Caco-2 (cell line): ENCODE measurements at regions not wholly inside any gene's neighbourhood (a gene's known extent, or its start where the extent isn't known, plus 50 kb on each side); places are given as distances from the start of the nearest gene placed in this dataset.
"Not testable (repeated sequence)": the region's sequence is repeated elsewhere in the genome, so short reads cannot be mapped to it uniquely, and the experiment has no call there.

Experiments
- BruUV-seq: library from RNA; stranded (reverse); fragments of 400-500 nt; replicated peaks from 2 replicates; lab custom pipeline; 2021; lab: Mats Ljungman, UMichigan
- CTCF ChIA-PET: fragments of 300-600 bp; sonication (Branson Sonifier 250); formaldehyde crosslinking; loops from one replicate; lab custom pipeline; 2022; ENCODE audit warnings: antibody characterized with exemption; lab: Charles Lee
- POLR2A ChIA-PET: fragments of 300-600 bp; sonication (Branson Sonifier 250); formaldehyde crosslinking; loops from one replicate; lab custom pipeline; 2022; ENCODE audit warnings: antibody characterized with exemption; lab: Charles Lee
- DNase-seq, 2 experiments: peaks; one replicate each; pipeline versions ENCODE4 v3.0.0 to v3.0.0-alpha.2; 2020 to 2022
- H3K27me3 ChIP-seq: replicated peaks from 2 replicates; pipeline ENCODE4 v1.6.0; 2011; ENCODE audit warnings: low read length; ENCODE audit not compliant: control insufficient read depth, insufficient read depth
- H3K36me3 ChIP-seq: 2 replicates; pipeline ENCODE4 v1.5.1; 2011; ENCODE audit warnings: low read length; ENCODE audit not compliant: control insufficient read depth, insufficient read depth
- H3K4me1 ChIP-seq: fragments of 250-450 bp; sonication (Bioruptor Pico); 2 replicates; pipeline ENCODE4 v1.5.1; 2020; ENCODE audit warnings: mild to moderate bottlenecking
- H3K4me3 ChIP-seq: 2 replicates; pipeline ENCODE4 v1.5.1; 2011; ENCODE audit warnings: low read depth, mild to moderate bottlenecking, control low read depth, low read length
- H3K9me3 ChIP-seq: fragments of 250-450 bp; sonication (Bioruptor Pico); 2 replicates; pipeline ENCODE4 v1.5.1; 2020; ENCODE audit warnings: mild to moderate bottlenecking, moderate library complexity
- H3K27ac Mint-ChIP-seq: one replicate; pipeline ENCODE4 v1.8.0; 2022; ENCODE audit warnings: mixed read lengths; ENCODE audit not compliant: unreplicated experiment
- H3K27me3 Mint-ChIP-seq: one replicate; pipeline ENCODE4 v1.8.0; 2022; ENCODE audit warnings: mixed read lengths; ENCODE audit not compliant: insufficient read depth, unreplicated experiment
- H3K36me3 Mint-ChIP-seq: one replicate; pipeline ENCODE4 v1.8.0; 2022; ENCODE audit warnings: mild to moderate bottlenecking, mixed read lengths; ENCODE audit not compliant: insufficient read depth, unreplicated experiment
- H3K4me1 Mint-ChIP-seq: one replicate; pipeline ENCODE4 v1.8.0; 2022; ENCODE audit warnings: low read depth, mixed read lengths; ENCODE audit not compliant: unreplicated experiment
- H3K4me3 Mint-ChIP-seq: one replicate; pipeline ENCODE4 v1.8.0; 2022; ENCODE audit warnings: mild to moderate bottlenecking, moderate library complexity, mixed read lengths; ENCODE audit not compliant: unreplicated experiment
- H3K9me3 Mint-ChIP-seq: one replicate; pipeline ENCODE4 v1.8.0; 2022; ENCODE audit warnings: mixed read lengths; ENCODE audit not compliant: unreplicated experiment
- CTCF ChIP-seq, 2 experiments: fragments of 200-600 bp in 1 of 2; IDR thresholded peaks; 1 replicate in 1 of 2; 2 replicates in 1 of 2; pipeline versions ENCODE4 v1.5.1 to v1.8.0; 2011 to 2022; ENCODE audit warnings: antibody characterized with exemption in 1 of 2, control low read depth in 1 of 2, inconsistent platforms in 1 of 2, low read depth in 1 of 2, low read length in 1 of 2, mild to moderate bottlenecking in 1 of 2, moderate library complexity in 1 of 2; ENCODE audit not compliant: insufficient read depth in 1 of 2, severe bottlenecking in 1 of 2, unreplicated experiment in 1 of 2
- intact Hi-C: fragments of 100-400 bp; cut with micrococcal nuclease; formaldehyde crosslinking; loops from one replicate; pipeline ENCODE4 v1.10.0; 2022; ENCODE audit not compliant: unreplicated experiment

- no peaks in the 10 kb centered on the region for H3K4me1 Mint-ChIP-seq
- H3K27me3 Mint-ChIP-seq = peaks cover 7% of the 10 kb centered on the region
- ChIA-PET POLR2A (no interaction called here), CTCF (no interaction called here)
- no peak for TF ChIP-seq CTCF (IDR thresholded peaks at IDR 0.05; ENCODE audit: insufficient read depth in 1 of 2, low read depth in 1 of 2, low read length in 1 of 2, severe bottlenecking in 1 of 2, unreplicated experiment in 1 of 2)
- H3K36me3 Mint-ChIP-seq = no peaks in the 10 kb centered on the region
- H3K4me3 Mint-ChIP-seq = no peak overlapping the region
- H3K9me3 ChIP-seq = no peaks in the 10 kb centered on the region
- no peaks in the 10 kb centered on the region for H3K36me3 ChIP-seq
- H3K4me3 ChIP-seq = no peak overlapping the region
- intact Hi-C loops = no loop called here
- DNase-seq = no peak
- no peaks in the 10 kb centered on the region for H3K9me3 Mint-ChIP-seq
- no peaks in the 10 kb centered on the region for H3K4me1 ChIP-seq
- no TSS peak for BruUV-seq
- H3K27me3 ChIP-seq = no peaks in the 10 kb centered on the region
- H3K27ac Mint-ChIP-seq = no peak overlapping the region
Measured at GRCh38 chr7:121529003-121529402, 132.9 kb upstream of the FAM3C start.

DNA sequence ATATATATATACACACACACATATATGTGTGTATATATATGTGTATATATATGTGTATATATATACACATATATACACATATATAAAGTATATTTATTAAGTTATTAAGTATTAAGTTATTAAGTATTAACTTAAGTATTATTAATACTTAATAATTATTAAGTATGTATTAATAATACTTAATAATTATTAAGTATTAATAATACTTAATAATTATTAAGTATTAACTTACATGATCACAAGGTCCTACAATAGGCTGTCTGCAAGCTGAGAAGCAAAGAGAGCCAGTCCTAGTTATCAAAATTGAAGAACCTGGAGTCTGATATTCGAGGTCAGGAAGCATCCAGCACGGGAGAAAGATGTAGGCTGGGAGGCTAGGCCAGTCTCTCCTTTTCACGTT, 130.1 kb upstream of the FAM3C start:
- BruUV-seq, H3K4me1 ChIP-seq: not testable (repeated sequence)

DNA sequence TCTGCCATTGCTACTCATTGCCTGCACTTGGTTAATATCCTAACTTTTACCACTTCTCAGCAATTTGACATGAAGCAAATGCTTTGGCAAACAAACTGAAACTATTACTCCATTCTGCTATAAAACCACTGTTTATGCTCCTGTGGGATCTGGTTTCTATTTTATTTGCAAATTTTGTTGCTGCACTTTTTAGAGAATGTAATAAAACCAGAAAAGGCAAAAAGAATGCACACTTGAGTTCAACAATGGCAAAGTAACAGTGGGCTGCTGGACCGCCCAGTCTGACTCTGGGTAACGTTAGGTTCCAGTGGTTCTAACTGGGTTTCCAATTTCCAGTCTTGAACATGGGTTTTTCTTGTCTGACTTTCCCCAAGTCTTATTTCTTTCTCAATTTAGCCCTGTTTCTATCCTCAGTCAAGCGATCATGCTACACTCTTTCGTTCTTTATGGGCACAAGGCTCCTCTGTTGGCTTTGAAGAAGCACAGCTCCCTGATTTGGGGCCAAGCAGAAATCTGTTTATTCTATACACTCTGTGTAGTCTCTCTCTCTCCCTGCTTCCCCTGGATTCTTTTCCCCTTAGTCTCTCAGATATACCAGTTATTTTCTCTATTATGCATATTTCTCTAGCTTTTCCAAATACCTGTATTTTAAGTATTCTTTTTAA, 129.2 kb upstream of the FAM3C start:
- DNase-seq = no peak
- Mint-ChIP-seq H3K4me1 (no peaks in the 10 kb centered on the region), H3K27me3 (peaks cover 5% of the 10 kb centered on the region), H3K9me3 (no peaks in the 10 kb centered on the region), H3K36me3 (no peaks in the 10 kb centered on the region), H3K4me3 (no peak overlapping the region), H3K27ac (no peak overlapping the region)
- Histone ChIP-seq H3K9me3 (no peaks in the 10 kb centered on the region), H3K4me3 (no peak overlapping the region), H3K36me3 (no peaks in the 10 kb centered on the region), H3K4me1 (no peaks in the 10 kb centered on the region), H3K27me3 (no peaks in the 10 kb centered on the region)
- CTCF ChIA-PET = no interaction called here
- intact Hi-C loops = no loop called here
- no peak for TF ChIP-seq CTCF (IDR thresholded peaks at IDR 0.05; ENCODE audit: insufficient read depth in 1 of 2, low read depth in 1 of 2, low read length in 1 of 2, severe bottlenecking in 1 of 2, unreplicated experiment in 1 of 2)
- POLR2A ChIA-PET = no interaction called here
- BruUV-seq = no TSS peak

More for the DNA sequence above, 130.1 kb upstream of the FAM3C start:
- H3K27me3 Mint-ChIP-seq, H3K27ac Mint-ChIP-seq, H3K36me3 Mint-ChIP-seq, H3K9me3 ChIP-seq, H3K4me3 ChIP-seq, CTCF ChIA-PET, H3K27me3 ChIP-seq, H3K36me3 ChIP-seq, H3K9me3 Mint-ChIP-seq, H3K4me3 Mint-ChIP-seq, H3K4me1 Mint-ChIP-seq, POLR2A ChIA-PET, DNase-seq, intact Hi-C loops: not testable (repeated sequence)
